HG03280 (cell line): ENCODE measurements at regions not wholly inside any gene's neighbourhood (a gene's known extent, or its start where the extent isn't known, plus 50 kb on each side); places are given as distances from the start of the nearest gene placed in this dataset.

Experiments
- ATAC-seq: cut with Tn5 transposase; IDR thresholded peaks from one replicate; pipeline ENCODE4 v1.9.1; 2021; ENCODE audit warnings: mild to moderate bottlenecking, moderate library complexity; ENCODE audit not compliant: unreplicated experiment

DNA sequence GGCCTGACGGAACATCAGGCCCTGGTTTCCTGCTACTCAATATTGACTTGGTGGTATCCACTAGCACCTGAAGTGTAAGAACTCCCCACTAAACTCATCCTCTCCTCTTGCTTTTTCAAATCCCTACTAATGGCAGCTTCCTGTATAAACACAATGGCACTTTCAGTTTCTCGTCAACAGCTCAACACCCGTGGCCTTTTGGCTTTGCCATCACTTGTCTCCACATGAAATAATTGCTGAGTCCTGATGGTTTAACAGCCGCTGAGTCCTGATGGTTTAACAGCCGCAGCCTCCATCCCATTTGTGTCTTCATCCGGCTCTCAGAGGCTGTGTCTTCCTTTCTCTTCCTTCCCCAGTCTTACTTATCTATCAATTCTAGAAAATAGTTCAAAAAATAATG, 261.4 kb upstream of the PITRM1 start:
- no peak for ATAC-seq

- no peak for ATAC-seq
Observed at GRCh38 chr10:3433131-3433530, 260.5 kb upstream of the PITRM1 start.

DNA sequence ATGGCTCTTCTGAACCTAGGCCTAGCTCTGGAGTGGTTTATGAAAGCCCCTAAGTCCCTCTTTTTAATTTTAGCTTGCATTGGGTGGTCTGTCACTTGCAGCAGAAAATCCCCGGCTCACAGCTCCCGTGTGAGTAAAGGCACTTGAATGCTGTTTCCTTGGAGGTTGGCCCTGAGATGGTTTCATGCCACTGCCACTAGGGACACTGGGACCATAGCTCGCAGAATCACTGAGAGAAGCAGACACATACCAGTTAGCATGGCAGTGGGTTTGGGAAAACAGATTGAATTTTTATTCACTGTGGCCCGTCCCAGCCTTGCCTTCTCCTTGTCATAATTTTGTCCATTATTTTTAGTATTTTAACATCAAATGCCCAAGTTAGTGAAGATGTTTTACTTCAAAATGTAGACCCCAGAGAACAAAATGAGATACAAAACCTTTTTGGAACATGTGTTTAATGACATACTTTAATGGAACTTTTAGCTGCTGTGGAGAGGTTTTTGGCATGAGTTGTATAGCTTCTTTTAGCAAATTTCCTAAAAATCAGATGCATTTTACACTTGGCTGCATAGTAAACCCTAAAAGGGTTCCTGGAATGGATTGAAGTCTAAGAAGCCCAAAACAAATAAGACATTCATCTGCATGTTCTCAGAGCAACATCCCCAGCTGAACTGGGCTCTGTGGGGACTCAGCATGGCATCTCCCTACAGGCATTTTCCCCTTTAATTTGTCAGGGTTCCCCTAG, 259.7 kb upstream of the PITRM1 start:
- no peak for ATAC-seq

DNA sequence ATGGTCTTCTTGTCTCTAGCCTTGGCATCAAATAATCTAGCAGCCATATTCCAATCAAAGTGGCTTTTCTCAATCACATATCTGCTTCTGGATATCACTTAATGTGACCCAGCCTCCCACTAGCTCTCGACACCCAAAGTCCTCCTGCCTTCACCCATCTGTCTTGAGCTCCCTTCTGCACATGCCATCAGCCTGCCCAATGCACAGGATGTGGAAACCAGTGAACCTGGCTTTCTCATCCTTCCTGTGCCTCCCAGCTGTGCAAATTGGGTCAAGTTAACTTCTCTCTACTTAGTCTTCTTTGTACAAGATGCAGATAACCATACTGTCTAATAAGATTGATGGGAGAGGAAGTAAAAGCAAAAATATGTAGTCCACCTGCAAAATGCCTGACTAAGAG, 257.9 kb upstream of the PITRM1 start:
- no peak for ATAC-seq

DNA sequence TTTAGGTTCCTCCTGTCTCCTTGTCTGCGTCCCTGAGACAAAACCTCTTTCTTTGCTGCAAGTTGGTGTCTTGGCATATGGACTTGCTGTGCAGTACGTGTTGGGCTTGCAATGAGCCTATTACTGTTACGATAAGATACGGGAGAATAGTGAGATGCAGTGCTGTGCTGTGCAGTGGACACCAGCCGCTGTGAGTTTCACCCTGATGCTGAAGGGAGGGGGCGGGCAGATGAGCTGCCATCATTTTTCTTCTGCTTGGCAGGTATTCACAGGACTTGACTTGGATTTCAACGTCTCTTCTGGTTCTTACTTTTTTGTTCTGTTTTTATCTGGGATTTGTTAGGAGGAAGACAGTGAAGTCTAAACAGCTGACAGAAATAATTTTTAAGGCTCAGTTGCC, 257.1 kb upstream of the PITRM1 start:
- ATAC-seq, result no peak

DNA sequence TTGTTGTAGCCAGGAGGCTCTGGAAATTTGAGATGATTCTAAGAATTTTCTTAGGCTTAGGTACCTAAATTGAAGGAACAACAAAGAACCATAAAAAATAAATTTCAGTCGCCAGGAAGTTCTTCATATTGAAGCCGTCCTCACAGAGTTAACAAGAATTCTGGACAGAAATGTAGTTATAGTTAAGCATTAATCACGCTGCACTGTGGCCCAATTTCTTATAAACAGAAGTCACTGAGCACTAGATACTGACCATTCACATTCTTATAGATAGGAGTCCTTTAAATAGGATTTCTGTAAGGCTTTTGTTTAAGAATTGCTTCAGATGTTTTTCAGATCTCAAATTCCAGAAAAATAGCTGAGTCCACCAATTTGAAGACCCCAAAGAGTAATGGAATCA, 256.2 kb upstream of the PITRM1 start:
- no peak for ATAC-seq

GRCh38 chr10:3427950-3428354, 255.4 kb upstream of the PITRM1 start:
- no peak for ATAC-seq

- no peak for ATAC-seq
Observed at GRCh38 chr10:3427347-3427746, 254.8 kb upstream of the PITRM1 start.

DNA sequence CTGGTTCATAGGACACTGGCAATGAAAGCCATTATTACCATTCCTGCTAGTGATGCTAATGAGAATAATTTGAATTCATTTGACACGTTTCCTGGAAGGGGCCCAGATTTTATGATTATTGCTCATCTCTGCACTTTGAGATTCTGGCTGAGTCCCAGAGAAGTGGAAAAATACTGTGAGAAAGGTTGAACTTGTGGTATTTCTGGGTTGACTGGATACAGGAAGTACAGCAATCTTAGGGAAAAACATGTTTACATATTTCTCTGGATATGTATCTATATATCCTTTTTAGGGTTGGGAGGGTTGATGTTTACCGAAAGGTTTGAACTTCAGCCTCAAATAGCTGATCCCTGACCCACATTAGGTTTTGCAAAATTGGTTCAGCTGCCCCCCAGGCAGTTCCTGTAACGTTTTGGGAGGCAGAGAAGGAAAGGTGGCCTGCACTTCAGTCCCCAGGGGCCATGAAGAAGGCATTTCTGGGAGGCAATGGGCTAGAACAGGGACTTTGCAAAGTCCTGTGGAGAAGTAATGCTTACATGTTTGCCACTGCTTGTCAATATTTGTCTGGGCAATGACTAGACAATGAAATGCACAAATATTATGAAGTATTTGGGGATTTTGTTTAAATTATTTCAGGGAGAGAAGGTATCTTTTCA, 253.7 kb upstream of the PITRM1 start:
- no peak for ATAC-seq

DNA sequence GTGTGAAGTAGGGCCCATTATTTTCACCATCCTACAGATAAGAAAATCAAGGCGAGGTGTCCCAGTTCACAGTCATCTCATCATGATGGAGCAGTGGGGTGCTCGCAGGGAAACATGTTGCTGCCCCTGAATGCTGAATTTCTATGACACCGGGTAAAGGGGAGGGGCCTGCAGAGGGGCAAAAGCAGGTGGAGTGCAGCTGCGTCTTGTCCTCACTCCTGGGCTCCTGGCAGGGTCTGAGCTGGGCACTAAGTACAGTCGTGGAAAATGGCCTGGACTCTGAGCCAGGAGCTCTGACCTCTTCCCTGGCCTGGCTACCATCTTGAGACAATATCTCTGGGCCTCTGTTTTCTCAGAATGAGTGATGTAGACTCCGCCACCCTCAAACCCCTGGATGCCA, 253.1 kb upstream of the PITRM1 start:
- no peak for ATAC-seq

- ATAC-seq, result no peak
Observed at GRCh38 chr10:3425261-3425660, 252.7 kb upstream of the PITRM1 start.

DNA sequence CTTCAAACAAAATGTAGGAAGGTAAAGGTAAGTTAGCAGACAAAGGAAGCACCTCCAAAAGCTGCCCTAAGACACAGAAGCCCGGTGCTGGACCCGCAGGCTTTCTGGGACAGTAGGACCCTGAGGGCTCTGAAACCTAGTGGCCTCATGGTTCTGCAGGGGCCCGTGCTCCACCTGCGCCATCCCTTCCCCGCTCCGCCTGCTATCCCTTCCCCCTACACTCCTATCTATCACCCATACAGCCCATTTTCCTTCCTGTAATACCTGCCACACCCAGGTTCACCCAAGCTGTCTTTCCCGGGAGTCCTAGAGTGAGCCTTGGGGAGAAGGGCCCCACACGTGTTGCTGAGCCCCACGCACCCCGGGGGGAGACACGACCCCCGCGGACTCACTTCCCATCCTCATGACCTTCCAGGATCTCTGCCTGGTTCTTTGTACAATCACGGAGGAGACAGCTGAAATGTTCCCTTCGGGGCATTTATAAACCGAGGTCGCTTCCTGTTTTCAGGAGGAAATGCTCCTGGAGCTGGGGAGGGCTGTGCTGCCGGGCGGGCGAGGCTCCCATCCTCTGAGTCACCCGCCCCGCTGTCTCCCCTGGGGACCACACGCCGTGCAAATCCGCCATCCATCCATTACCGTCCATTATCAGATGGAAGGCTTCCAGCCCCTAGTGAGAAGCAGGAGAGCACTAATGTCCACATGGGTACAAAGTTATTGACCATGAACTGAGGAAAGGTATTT, 251.7 kb upstream of the PITRM1 start:
- no peak for ATAC-seq

DNA sequence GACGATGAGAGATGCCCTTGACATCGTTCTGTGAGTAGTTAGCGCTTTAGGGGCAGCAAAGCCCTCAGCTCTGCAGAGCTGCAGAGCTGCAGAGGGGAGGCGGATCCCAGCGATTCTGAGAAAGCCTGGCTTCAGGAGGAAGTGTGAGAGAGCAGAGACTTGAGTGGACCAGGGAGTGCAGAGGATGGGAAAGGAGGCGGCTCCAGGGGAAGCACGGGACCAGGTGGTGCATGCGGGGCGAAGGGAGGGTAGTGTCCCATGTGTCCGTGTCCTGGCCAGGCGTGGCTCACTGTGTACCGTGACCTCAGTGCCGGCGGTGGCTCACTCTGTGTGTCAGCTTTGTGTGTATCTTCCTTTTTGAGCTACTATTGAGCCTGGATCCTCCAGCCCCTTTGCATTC, 250.8 kb upstream of the PITRM1 start:
- ATAC-seq, result no peak

GRCh38 chr10:3422282-3422681, 249.7 kb upstream of the PITRM1 start:
- ATAC-seq, result no peak

DNA sequence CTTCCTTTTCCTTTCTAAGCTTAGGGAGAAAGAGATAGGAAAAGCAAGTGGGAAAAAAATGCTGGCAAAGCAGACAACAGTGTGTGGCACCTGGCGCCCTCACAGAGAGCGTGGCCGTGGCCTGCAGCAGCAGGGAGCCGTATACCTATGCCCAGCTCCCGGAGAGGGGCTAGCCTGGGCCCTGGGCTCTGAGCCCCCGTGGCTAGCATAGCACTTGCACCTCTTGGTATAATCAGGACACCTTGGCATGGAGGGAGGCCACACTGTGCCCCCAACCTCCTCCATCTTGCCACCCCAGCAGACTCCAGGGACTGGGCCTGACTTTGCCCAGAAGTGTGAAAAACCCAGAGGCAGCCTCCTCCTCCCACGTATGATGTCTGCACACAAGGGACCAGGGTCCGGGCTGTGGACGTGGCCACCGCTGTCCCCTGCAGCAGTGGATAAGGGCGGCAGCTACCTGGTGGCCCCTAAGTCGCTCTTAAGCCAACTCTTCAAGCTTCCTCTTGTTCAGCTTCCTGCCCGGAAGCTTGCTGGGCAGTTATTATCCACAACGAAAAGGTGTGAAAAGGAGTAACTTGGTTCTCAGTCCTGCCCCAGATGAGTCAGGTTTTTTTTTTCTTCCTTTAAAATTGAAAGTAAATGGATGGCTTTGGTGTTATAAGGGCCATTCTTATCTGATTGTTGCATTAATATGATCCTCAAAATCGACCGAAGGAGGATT, 249.1 kb upstream of the PITRM1 start:
- ATAC-seq, result no peak

GRCh38 chr10:3420527-3421469, 248.2 kb upstream of the PITRM1 start:
- no peak for ATAC-seq

DNA sequence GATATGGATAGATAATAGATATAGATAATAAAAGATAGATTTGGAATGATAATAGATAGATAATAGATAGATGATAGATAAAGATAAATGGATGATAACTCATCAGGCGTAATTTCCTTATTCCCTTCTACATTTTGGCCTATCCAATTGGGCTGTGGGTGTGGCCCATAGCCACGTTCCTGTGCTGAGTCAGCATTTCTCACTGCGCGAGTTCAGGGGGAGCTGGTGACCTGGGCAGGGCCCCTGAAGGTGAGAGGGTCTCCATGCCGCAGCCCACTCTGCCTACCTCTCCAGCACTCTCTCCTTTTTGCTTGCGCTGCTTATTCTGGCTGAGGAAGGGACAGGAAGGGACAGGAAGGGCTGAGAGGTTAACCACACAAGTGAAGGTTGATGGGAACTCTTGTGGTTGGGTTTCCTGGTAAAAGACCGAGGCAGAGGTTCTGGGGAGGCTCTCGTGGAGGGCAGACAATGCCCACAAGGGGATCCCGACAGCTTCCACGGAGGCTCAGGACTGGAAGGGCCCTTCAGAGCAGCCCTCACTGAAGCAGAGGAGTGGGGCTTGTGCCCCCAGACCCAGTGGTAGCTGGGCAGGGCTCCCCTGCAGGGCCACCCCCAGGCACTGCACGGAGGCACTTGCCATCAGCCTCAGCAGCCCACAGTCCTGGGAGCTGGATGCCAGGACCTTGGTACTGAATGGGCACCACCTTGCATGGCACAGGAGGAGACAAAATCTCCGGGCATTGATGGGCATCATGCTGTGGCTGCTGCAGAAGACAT, 247.3 kb upstream of the PITRM1 start:
- no peak for ATAC-seq

- ATAC-seq, result no peak
Observed at GRCh38 chr10:3418926-3419325, 246.3 kb upstream of the PITRM1 start.

GRCh38 chr10:3418041-3418754, 245.6 kb upstream of the PITRM1 start:
- ATAC-seq, result no peak
